DMS53 treated with DMSO at 0.1 percent for 48 hours (cell line): ENCODE measurements at regions not wholly inside any gene's neighbourhood (a gene's known extent, or its start where the extent isn't known, plus 50 kb on each side); places are given as distances from the start of the nearest gene placed in this dataset.
"Not testable (repeated sequence)": the region's sequence is repeated elsewhere in the genome, so short reads cannot be mapped to it uniquely, and the experiment has no call there.

Experiments used
- DNase-seq: peaks from one replicate; lab custom pipeline; 2025; ENCODE audit not compliant: unreplicated experiment; lab: John Stamatoyannopoulos, UW

DNA sequence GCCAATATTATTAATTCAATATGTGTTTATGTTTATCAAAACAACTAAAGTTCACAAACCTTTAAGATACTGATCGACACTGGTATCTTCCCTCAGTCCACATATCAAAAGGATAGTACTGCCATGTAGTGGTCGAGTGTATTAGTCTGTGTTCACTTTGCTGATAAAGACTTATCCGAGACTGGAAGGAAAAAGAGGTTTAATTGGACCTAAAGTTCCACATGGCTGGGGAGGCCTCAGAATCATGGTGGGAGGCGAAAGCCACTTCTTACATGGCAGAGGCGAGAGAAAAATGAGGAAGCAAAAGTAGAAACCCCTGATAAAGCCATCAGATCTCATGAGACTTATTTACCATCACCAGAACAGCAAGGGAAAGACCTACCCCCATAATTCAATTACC, 325.4 kb upstream of the PHF14 start:
- DNase-seq, result no peak

- DNase-seq, result not testable (repeated sequence)
Measured at GRCh38 chr7:10649120-10649519, 324.6 kb upstream of the PHF14 start.

- no peak for DNase-seq
Measured at GRCh38 chr7:10655031-10655430, 318.6 kb upstream of the PHF14 start.

DNA sequence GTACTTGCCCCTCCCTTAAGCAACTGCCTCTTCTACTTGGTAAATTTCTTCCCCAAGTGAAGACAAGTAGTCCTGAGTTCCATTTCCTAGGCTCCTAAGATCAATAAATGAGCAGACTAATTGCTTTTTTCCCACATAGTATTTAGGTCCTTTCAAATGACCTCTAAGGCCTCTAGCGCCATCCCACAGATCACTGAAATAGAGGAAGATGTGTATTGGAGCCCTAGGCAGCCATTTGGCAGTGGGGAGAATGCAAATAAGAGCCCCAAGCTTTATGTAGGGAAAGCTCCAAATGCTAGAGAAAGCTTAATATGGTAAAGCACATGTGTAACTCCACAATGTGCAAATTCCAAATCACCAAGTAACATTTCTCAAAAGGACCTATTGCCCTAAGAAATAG, 316.5 kb upstream of the PHF14 start:
- DNase-seq, result no peak

DNA sequence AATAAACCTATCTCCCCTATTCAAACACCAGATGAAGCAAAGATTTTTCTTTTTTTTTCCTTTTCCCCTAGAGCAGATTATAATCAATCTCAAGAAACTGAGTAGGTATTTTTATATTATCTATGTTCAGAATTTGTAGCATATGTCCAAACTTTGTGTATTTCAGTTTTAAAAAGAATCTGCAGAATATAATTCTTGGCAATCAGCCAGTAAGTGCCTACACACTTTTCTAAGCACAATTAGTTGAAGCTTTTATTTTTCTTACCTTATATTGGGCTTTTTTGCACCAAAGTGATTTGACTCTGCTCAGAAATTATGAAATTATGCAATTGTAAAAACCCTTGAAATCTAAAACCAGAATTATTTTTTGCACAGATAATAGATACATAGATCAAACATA, 315.8 kb upstream of the PHF14 start:
- DNase-seq, result no peak

- DNase-seq, result no peak
Measured at GRCh38 chr7:10662491-10662890, 311.2 kb upstream of the PHF14 start.

GRCh38 chr7:10662982-10663884, 310.4 kb upstream of the PHF14 start:
- no peak for DNase-seq

DNA sequence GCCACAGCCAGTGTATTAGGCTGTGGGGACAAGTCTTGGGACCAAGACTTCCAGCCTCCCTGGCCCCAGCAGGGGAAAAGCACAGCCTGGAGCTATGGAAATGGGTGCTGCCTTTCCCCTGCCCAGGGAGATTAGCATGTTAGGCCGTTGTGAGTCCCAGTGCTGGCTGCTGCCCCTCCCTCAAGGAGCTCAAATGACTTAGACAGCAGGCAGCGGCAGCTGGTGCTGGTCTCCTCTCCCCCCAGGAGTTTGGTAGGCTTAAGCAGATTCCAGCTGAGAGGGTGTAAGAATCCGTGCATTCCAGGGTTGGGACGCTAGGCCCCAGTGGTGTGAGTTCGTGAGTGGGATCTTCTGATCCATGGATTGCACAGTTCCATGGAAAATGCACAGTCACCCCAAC, 301.5 kb upstream of the PHF14 start:
- no peak for DNase-seq

GRCh38 chr7:10677211-10677610, 296.5 kb upstream of the PHF14 start:
- DNase-seq, result no peak

DNA sequence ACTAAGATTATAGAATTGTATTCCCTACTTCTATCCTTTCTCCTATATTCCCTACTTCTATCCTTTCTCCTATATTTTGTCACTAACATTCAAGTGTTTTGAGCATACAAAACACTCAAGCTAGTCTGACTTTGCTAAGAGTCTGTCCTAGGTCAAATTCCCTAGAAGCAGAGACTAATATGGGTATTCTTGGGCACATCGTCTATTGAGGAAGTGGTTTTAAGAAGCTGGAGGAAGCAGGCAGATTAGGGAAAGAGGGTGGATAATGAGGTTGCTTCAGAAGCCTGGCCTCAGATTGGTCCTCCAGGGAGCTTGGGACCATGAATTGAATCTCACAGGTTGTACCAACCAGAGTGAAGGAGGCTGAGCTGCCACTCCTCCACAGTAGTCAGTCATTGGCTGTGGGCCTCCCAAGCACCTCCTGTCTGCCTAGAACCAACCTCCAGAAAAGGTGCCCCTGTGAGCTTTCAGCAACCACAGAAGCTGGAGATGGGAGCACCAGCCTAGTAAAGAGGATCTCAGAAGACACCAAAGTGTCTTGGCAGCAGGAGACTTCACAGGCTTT, 295.9 kb upstream of the PHF14 start:
- DNase-seq, result no peak

DNA sequence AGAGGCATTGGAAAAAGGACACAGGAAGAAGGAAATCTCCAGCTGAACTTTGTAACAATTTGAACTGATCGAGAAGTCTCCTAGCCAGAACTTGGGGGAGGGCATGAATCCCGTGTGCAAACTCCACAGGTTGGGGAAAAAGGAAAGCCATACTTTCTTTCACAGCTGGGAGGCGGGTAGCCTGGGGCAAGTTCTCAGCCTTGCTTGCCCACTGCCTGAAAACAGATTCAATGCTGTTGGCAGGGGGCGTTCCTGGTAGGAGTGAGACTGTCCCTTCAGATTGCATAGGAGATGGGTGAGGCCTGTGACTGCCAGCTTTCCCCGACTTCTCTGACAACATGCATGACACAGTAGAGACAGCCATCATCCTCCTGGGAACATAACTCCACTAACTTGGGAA, 289.1 kb upstream of the PHF14 start:
- no peak for DNase-seq

GRCh38 chr7:10685040-10685439, 288.6 kb upstream of the PHF14 start:
- DNase-seq, result no peak

DNA sequence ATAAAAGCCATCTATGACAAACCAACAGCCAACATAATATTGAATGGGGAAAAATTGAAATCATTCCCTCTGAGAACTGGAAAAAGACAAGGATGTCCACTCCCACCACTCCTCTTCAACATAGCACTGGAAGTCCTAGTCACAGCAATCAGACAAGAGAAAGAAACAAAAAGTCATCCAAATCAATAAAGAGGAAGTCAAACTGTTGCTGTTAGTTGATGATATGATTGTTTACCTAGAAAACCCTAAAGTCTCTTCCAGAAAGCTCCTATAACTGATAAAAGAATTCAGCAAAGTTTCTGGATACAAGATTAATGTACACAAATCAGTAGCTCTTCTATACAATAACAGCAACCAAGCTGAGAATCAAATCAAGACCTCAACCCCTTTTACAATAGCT, 285.1 kb upstream of the PHF14 start:
- no peak for DNase-seq

- no peak for DNase-seq
Measured at GRCh38 chr7:10696064-10696463, 277.6 kb upstream of the PHF14 start.

DNA sequence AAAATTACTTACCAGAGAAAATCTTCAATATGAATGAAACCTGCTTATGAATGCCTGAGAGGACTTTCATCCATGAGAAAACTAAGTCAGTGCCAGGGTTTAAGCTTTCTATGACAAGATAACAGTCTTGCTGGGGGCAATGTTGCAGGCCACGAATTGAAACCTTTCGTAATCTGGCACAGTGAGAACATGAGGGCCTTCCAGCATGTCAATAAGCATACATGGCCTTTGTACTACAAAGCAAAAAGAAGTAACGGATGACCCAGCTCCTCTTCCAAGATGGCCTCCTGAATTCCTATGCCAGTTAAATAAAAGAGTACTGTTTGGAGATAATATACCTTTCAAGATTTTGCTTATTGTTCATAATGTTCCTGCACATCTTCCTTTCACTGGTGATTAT, 270.6 kb upstream of the PHF14 start:
- DNase-seq, result no peak

GRCh38 chr7:10703981-10704380, 269.7 kb upstream of the PHF14 start:
- no peak for DNase-seq

DNA sequence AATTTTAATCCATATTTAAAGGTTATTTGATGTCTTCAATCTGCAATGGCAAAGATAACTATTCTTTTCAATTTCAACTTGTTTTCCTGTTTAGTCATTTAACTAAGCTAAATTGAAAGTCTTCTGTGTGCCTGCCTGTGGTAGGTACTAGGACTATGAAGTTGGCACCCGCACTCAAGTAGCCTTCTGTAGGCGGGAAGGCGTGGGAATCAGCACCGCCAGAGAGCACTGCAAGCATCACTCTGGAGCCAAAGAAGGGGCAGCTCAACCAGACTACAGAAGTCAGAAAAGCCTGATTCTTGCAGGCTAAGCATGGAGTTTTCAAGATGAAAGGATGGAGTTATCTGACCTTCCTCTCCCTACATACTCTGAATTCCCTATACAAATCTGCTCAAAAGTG, 269.0 kb upstream of the PHF14 start:
- DNase-seq, result no peak

DNA sequence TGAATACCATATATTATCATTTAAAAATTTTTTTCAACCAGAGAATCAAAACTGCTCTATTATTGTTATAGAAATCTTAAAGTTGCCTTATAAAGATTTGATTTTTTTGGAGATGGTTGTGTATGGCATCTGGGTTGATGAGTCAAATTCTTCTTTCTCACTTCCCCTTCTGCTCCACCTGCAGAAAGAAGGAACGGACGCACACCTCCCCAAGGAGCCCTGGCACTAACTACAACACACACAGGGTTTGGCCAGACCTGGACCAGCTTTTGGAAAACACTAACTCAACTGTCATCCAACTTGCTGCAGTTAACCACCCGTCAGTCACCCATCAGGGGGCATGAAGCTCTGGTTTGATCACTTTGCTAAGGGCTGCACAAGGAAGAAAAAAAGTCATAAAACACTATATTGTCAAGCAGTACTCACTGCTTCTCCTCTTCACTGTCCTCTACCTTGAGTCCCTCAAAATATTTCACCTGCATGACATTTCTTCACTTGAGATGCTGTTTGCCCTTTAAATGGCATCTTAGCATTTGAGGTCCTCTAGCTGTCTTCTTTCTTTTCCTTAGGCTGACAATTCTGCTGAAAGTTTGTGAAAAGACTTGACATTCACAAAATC, 266.7 kb upstream of the PHF14 start:
- DNase-seq, result no peak

DNA sequence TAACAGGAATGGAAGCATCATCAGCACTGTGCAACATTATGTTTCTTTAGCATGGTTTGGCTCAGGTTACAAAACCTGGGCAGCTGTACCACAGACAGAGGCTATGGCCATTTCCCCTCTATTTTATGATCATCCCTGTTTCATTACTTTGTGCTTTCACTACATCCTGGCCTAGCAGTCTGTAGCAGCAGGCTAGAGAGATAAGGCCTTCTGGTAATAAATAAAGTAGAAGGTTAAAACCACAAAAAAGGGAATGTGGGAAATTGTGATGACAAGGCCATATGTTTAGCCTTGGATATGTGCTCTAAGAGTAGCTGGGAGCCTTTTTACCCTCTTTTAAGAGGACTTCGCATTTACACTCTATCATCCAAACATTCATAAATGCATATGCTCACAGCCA, 266.2 kb upstream of the PHF14 start:
- DNase-seq, result no peak

GRCh38 chr7:10708447-10708846, 265.2 kb upstream of the PHF14 start:
- peak; percentile 53 for DNase-seq

- no peak for DNase-seq
Measured at GRCh38 chr7:10718768-10719167, 254.9 kb upstream of the PHF14 start.

- no peak for DNase-seq
Measured at GRCh38 chr7:10720042-10720441, 253.6 kb upstream of the PHF14 start.
